ENCODE measurements at regions not wholly inside any gene's neighbourhood (a gene's known extent, or its start where the extent isn't known, plus 50 kb on each side); places are given as distances from the start of the nearest gene placed in this dataset.

GRCh38 chr2:155379494-155379893 lies 681.0 kb downstream of the KCNJ3 start:
- TF ChIP-seq TCF7 (IDR thresholded peaks at IDR 0.05; ENCODE audit: borderline replicate concordance) (no peak), CTCF (IDR thresholded peaks at IDR 0.05 in 2 of 3, conservative IDR thresholded peaks at IDR 0.05 in 1 of 3; ENCODE audit: insufficient read depth in 2 of 3, low read depth in 1 of 3, low read length in 3 of 3) (no peak), GTF2F1 (IDR thresholded peaks at IDR 0.05; ENCODE audit: low read depth, low read length) (no peak), TAF1 (IDR thresholded peaks at IDR 0.05; ENCODE audit: control insufficient read depth, extremely low read depth, insufficient read depth, low read length, severe bottlenecking) (no peak), SREBF2 (CRISPR knock-in tag; IDR thresholded peaks at IDR 0.05) (no peak), REST (IDR thresholded peaks at IDR 0.05; ENCODE audit: borderline replicate concordance) (no peak), REST (CRISPR knock-in tag; IDR thresholded peaks at IDR 0.05; ENCODE audit: low read depth) (no peak), ASH1L (IDR thresholded peaks at IDR 0.05; ENCODE audit: borderline replicate concordance, low read depth, partially characterized antibody) (no peak), EZH2 (IDR thresholded peaks at IDR 0.05; ENCODE audit: borderline replicate concordance, low read depth, low read length) (no peak), ZBED1 (IDR thresholded peaks at IDR 0.05) (no peak), E2F4 (CRISPR knock-in tag; IDR thresholded peaks at IDR 0.05; ENCODE audit: low read depth) (no peak), OTX1 (CRISPR knock-in tag; IDR thresholded peaks at IDR 0.05) (no peak), FOS (IDR thresholded peaks at IDR 0.05; ENCODE audit: extremely low read depth, insufficient read length) (no peak)

Measured in K562 (cell line).